Right hindlimb (tissue), 1 donor: ENCODE measurements at regions not wholly inside any gene's neighbourhood (a gene's known extent, or its start where the extent isn't known, plus 50 kb on each side); places are given as distances from the start of the nearest gene placed in this dataset.
"Not testable (repeated sequence)": the region's sequence is repeated elsewhere in the genome, so short reads cannot be mapped to it uniquely, and the experiment has no call there.

Source experiments
- DNase-seq: peaks from one replicate; pipeline ENCODE4 v3.0.0-alpha.2; 2018

DNA sequence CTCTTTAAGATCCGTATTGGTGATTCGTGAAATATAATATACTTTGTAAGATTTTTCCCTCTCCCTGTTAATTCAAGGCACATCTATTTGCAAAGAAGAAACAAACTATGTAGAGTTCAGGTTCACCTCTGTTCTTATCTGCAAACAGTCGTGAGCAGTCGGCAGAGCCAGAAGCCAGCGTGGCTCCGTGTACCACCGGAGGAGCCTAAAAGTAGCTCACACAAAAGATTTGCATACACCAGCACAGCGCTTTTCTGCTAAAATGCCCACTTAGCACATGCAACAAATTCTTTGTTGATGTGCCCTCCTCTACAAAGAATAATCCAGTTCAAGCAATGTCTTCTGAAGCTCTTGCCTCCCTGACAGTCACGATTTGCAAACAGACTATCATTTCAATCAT is 416.0 kb upstream of the TENM3 start:
- no peak for DNase-seq

DNA sequence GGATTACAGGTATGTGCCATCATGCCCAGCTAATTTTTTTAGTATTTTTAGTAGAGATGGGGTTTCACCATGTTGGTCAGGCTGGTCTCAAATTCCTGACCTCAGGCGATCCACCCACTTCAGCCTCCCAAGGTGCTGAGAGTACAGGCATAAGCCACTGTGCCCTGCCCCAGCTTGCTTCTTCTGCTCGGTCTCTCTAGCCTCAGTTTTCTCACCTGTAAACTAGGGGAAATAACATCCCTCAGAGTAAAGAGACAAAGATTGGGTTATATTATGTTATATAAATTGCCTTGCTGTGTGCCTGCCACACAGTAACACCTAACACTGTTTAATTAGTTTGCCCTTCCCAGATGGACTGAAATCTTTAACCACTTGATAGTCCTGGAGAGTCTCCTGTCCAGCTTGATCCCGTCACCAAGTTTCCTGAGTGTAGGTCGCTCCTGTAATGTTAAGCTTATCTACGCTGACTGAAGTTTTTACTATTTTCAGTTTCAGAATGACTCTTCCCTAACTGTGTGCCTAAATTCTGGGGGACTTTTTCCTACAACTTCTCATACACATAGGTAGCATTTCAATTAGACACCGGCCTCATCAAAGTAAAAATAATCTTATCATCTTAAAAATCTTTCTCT is 412.7 kb upstream of the TENM3 start:
- DNase-seq: no peak

DNA sequence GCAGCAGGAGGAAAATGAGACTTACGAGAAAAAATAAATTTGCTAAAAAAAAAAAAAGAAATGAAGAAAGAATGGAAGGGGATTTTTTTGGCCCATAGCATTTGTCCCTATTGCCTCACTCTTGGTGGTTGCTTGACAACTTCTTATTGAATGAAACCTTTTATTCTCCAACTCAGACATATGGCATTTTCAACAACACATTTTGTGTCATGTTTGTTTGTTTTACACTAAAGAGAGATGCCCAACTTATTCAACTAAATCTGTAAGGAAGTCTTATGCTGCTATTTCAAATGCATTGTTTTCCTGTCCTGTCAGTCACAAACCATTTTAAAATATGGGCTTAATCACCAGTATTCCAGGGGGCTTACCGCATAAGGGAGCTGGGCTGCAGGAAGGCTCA is 409.1 kb upstream of the TENM3 start:
- no peak for DNase-seq

DNA sequence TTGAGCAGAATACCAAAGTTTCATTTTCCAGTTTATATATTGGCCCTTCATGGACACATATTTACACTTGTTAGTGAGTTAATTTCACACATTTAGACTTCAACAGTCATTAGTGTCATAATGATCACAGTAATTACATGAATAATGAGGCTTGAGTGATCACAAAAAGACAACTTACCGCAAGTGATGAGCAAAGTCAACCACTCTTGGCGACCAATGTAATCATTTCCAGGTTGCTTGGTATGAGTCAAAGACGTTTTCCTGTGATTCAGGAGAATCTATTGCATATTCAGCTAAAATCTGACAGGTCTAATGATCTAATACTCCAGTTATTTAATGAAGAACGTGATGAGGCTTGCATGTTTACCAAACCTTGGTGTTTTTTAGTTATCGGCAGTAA is 407.9 kb upstream of the TENM3 start:
- no peak for DNase-seq

DNA sequence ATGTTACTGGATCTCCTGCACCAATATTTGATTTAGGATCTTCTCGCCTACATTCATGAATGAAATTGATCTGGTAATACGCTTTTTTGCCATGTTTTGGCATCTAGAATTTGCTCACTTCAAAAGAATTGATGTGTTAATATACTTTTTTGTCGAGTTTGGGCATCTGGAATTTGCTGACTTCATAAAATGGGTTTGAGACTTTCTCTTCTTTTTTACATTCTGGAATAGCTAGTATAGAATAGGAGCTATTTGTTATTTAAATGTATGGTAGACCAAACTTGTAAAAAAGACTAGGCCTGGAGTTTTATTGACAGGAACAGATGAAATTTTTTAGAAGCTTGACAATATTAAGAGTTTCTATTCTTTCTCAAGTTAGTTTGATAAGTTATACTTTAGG is 404.9 kb upstream of the TENM3 start:
- DNase-seq: no peak

DNA sequence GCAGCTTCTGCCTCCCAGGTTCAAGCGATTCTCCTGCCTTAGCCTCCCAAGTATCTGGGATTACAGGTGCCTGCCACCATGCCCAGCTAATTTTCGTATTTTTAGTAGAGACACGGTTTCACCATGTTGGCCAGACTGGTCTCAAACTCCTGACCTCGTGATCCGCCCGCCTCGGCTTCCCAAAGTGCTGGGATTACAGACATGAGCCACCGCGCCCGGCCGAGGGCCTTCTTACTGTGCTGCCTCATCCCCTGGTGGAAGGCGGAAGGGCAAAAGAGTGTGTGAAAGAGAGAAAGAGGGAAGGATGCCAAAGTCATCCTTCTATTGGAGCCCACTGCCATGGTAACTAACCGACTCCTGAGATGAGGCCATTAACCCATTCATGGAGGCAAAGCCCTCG is 399.4 kb upstream of the TENM3 start:
- not testable (repeated sequence) for DNase-seq

DNA sequence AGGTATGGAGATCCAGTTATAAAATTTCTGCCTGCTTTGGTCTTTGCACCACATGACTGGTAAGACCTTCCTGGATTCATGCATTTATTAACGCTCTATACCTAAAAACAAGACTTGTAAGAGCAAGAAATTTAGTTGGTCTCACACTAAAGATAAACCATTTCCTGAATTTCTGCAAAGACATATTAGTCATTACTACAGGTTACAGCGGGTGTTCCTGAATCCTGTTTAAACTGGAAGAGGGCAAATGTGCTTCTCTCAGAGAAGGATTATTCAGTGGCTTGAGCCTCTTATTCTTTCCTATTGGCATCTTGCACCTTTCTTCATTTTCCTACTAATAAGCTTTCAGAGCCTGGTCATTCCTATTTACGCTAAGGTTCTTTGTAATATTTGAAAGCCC is 397.6 kb upstream of the TENM3 start:
- no peak for DNase-seq

GRCh38 chr4:181846934-181847333 is 396.3 kb upstream of the TENM3 start:
- DNase-seq: no peak

DNA sequence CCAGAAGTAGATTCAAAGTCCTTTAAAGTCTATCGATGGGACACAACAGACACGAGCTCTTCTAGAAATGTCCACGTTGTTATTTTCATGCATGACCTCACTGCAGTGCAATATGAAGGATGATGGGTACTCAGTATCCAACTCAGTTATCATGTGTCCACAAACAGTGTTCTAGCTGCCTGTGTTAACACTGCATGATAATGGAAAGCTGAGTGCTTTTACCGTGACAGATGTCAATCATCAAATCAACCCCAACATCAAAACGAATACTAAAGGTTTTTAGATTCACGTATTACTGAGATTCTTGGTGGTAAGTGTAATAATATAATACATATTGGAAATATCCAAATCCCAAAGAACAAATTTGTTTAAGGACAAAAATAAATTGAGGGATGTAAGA is 394.8 kb upstream of the TENM3 start:
- DNase-seq: no peak

DNA sequence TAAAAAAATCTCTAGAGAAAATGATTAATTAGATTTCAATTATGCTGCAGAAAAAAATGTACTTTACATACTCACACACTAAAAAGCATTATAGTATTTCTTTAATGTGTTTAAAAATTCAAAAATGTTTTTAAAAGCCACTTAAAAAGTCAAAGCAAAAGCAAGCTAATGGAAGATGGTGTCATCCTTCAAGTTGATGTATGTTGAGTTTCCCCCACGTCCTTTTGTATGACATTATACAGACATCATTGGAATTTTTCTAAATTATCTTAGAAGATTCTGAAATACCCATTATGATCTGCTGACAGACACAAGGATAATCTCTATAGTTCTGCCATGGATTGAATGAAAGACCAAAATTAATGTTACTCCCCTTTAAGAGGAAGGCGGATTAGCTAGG is 393.7 kb upstream of the TENM3 start:
- DNase-seq: no peak

- no peak for DNase-seq
These were observed 389.2 kb upstream of the TENM3 start for GRCh38 chr4:181853881-181854511.

- DNase-seq: no peak
These were observed 387.9 kb upstream of the TENM3 start for GRCh38 chr4:181855307-181855706.

GRCh38 chr4:181857471-181857870 is 385.7 kb upstream of the TENM3 start:
- DNase-seq: not testable (repeated sequence)

- DNase-seq: no peak
These were observed 384.5 kb upstream of the TENM3 start for GRCh38 chr4:181858741-181859140.

GRCh38 chr4:181859439-181859838 is 383.8 kb upstream of the TENM3 start:
- DNase-seq: no peak

GRCh38 chr4:181860157-181860556 is 383.0 kb upstream of the TENM3 start:
- DNase-seq: no peak

- no peak for DNase-seq
These were observed 382.5 kb upstream of the TENM3 start for GRCh38 chr4:181860668-181861067.

DNA sequence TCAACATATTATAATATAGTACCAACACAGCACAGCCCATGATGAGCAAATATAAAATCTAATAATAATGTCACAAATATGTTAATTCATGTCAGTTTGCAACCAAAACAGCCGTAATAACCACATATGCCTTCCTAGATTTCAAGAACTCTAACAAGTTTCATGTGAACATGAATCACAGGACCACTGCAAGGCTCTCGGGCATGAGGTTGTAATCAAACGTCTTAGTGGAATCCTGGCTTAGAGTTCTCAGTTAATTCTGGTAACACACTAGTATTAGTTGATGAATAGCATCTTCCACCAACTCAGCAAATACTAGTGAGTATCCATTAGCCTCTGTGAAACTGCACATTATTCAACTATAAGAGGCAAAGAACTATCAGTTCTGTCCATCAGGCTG is 379.3 kb upstream of the TENM3 start:
- no peak for DNase-seq

DNA sequence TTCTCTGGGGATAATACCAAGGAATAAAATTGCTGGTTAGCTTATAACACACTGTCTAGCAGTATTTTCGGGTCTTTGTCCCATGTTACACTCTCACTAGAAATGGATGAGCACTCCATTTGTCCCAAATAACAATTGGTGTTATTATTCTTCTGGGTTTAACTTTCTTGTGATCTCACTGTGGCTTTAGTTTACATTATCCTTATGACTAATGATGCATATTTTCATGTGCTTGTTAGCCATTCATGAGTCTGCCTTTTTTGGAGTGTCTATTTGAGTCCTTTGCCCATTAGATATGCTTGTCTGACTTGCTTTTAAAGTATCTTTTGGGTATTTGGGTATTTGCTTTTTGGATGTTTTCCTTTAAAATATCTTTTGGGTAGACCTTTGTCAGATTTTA is 372.9 kb upstream of the TENM3 start:
- no peak for DNase-seq

DNA sequence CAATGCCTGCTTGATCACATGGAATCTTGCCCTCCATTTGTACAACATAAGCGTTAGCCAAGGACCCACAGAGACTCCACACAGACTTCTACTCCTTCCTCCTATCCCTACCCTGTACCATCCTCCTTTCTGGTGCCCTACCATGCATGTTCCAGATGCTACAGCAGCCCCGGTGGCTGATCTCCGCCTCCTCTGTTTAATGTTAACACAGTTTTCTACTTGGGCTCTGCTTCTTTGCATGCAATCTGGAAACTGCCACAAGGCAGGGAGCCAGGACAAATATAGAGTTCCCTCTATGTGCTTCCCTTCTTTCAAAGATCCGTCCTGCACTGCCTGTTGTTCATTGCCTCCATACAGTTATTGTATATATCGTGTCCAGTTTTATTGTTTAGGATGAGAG is 368.6 kb upstream of the TENM3 start:
- DNase-seq: no peak

- DNase-seq: no peak
These were observed 365.8 kb upstream of the TENM3 start for GRCh38 chr4:181877329-181877848.

- DNase-seq: no peak
These were observed 353.2 kb upstream of the TENM3 start for GRCh38 chr4:181890031-181890430.

- no peak for DNase-seq
These were observed 352.3 kb upstream of the TENM3 start for GRCh38 chr4:181890911-181891310.

GRCh38 chr4:181896614-181897013 is 346.6 kb upstream of the TENM3 start:
- no peak for DNase-seq

DNA sequence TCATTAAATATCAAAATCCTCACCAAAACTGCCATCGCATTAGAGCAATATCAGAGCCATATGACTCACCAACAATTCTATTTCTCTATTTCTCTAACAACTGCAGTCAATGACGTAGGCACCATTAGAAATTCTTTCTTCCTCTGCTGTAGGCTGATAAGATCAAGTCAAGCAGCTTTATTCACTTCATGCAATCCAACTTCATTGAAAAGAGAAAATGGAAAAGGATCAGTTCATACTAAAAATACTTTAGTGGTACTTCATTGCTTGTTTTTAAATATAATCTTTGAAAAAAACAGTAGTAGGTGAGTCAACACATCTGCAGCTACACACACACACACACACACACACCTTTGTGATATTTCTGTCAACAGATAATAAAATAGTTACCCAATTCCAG is 345.3 kb upstream of the TENM3 start:
- no peak for DNase-seq
